IMR-90 (cell line): ENCODE measurements at regions not wholly inside any gene's neighbourhood (a gene's known extent, or its start where the extent isn't known, plus 50 kb on each side); places are given as distances from the start of the nearest gene placed in this dataset.

Source experiments
- ATAC-seq: fragments of 200-7000 bp; cut with Tn5 transposase; 2 replicates; pipeline ENCODE4 v1.9.1; 2020; ENCODE audit warnings: low read depth, mild to moderate bottlenecking, moderate library complexity
- BruUV-seq: library from RNA; stranded (reverse); fragments of 400-500 nt; replicated peaks from 2 replicates; lab custom pipeline; 2021; lab: Mats Ljungman, UMichigan
- CTCF ChIA-PET: fragments of 300-600 bp; formaldehyde crosslinking; extraction: SDS; loops from one replicate; lab custom pipeline; 2021; ENCODE audit warnings: antibody characterized with exemption; lab: Yijun Ruan, JAX
- POLR2A ChIA-PET: fragments of 300-600 bp; sonication (Branson Sonifier 250); formaldehyde crosslinking; loops from one replicate; lab custom pipeline; 2022; ENCODE audit warnings: antibody characterized with exemption; ENCODE audit not compliant: unreplicated experiment; lab: Charles Lee
- DNase-seq: peaks from one replicate; pipeline ENCODE4 v3.0.0; 2013
- H2AFZ ChIP-seq: replicated peaks from 2 replicates; pipeline ENCODE3; 2013; ENCODE audit warnings: low read length, mild to moderate bottlenecking; ENCODE audit not compliant: poor library complexity
- H2AK5ac ChIP-seq: 2 replicates; pipeline ENCODE4 v1.6.1; 2013; ENCODE audit warnings: low read depth, low read length, inconsistent platforms
- H2AK9ac ChIP-seq: replicated peaks from 2 replicates; pipeline ENCODE3; 2013; ENCODE audit warnings: mild to moderate bottlenecking, low read depth, low read length, moderate library complexity; ENCODE audit not compliant: poor library complexity
- H2BK120ac ChIP-seq: 2 replicates; pipeline ENCODE4 v1.6.1; 2013; ENCODE audit warnings: low read depth, low read length, inconsistent platforms
- H2BK15ac ChIP-seq: 3 replicates; pipeline ENCODE4 v1.6.1; 2013; ENCODE audit warnings: low read depth, low read length, inconsistent platforms
- H2BK20ac ChIP-seq: 2 replicates; pipeline ENCODE4 v1.6.1; 2013; ENCODE audit warnings: low read depth, mild to moderate bottlenecking, inconsistent platforms, low read length, moderate library complexity
- H2BK5ac ChIP-seq: 2 replicates; pipeline ENCODE4 v1.6.1; 2013; ENCODE audit warnings: mild to moderate bottlenecking, low read depth, low read length, inconsistent platforms; ENCODE audit not compliant: poor library complexity, severe bottlenecking
- H3K14ac ChIP-seq: replicated peaks from 2 replicates; pipeline ENCODE4 v1.6.1; 2013; ENCODE audit warnings: low read depth, low read length, inconsistent platforms
- H3K18ac ChIP-seq: 2 replicates; pipeline ENCODE4 v1.6.1; 2013; ENCODE audit warnings: low read depth, low read length, control low read depth
- H3K23ac ChIP-seq: 2 replicates; pipeline ENCODE4 v1.6.1; 2013; ENCODE audit warnings: low read depth, low read length, inconsistent platforms
- H3K27ac ChIP-seq: 2 replicates; pipeline ENCODE4 v1.5.1; 2013; ENCODE audit warnings: mild to moderate bottlenecking, control low read depth, low read length; ENCODE audit not compliant: insufficient read depth
- H3K27me3 ChIP-seq: 2 replicates; pipeline ENCODE4 v1.6.1; 2013; ENCODE audit warnings: low read length; ENCODE audit not compliant: control insufficient read depth, insufficient read depth
- H3K36me3 ChIP-seq: 2 replicates; pipeline ENCODE4 v1.6.1; 2013; ENCODE audit warnings: low read length, mixed read lengths; ENCODE audit not compliant: control insufficient read depth, insufficient read depth
- H3K4ac ChIP-seq: 2 replicates; pipeline ENCODE4 v1.6.1; 2013; ENCODE audit warnings: low read depth, low read length, inconsistent platforms
- H3K4me1 ChIP-seq: 2 replicates; pipeline ENCODE4 v1.6.1; 2013; ENCODE audit warnings: low read length, mixed read lengths; ENCODE audit not compliant: control insufficient read depth, insufficient read depth
- H3K4me2 ChIP-seq: 2 replicates; pipeline ENCODE4 v1.6.1; 2013; ENCODE audit warnings: low read depth, mild to moderate bottlenecking, control low read depth, low read length, moderate library complexity
- H3K4me3 ChIP-seq: 2 replicates; pipeline ENCODE4 v1.5.1; 2013; ENCODE audit warnings: low read depth, mild to moderate bottlenecking, control low read depth, low read length, moderate library complexity; ENCODE audit not compliant: insufficient read depth
- H3K56ac ChIP-seq: 2 replicates; pipeline ENCODE4 v1.6.1; 2013; ENCODE audit warnings: low read length, inconsistent platforms; ENCODE audit not compliant: insufficient read depth; ENCODE audit errors: extremely low read depth
- H3K79me1 ChIP-seq, 2 experiments: 2 replicates each; pipeline ENCODE4 v1.6.1; 2013; ENCODE audit warnings: low read length in 2 of 2, inconsistent platforms in 1 of 2, low read depth in 1 of 2
- H3K9ac ChIP-seq: 2 replicates; pipeline ENCODE4 v1.6.1; 2013; ENCODE audit warnings: low read depth, low read length, control low read depth
- H3K9me1 ChIP-seq: 2 replicates; pipeline ENCODE4 v1.6.1; 2013; ENCODE audit warnings: low read length, inconsistent platforms; ENCODE audit not compliant: insufficient read depth
- H3K9me3 ChIP-seq: 2 replicates; pipeline ENCODE4 v1.6.1; 2013; ENCODE audit warnings: low read length; ENCODE audit not compliant: control insufficient read depth, insufficient read depth
- H4K20me1 ChIP-seq: 2 replicates; pipeline ENCODE4 v1.6.1; 2013; ENCODE audit warnings: low read length, inconsistent platforms; ENCODE audit not compliant: insufficient read depth
- H4K5ac ChIP-seq: 2 replicates; pipeline ENCODE4 v1.6.1; 2013; ENCODE audit warnings: mild to moderate bottlenecking, low read depth, low read length, control low read depth
- H4K8ac ChIP-seq, 2 experiments: 2 replicates each; pipeline ENCODE4 v1.6.1; 2013; ENCODE audit warnings: low read depth in 2 of 2, low read length in 2 of 2, control low read depth in 1 of 2, inconsistent platforms in 1 of 2
- H4K91ac ChIP-seq: 2 replicates; pipeline ENCODE4 v1.6.1; 2013; ENCODE audit warnings: low read depth, low read length, inconsistent platforms; ENCODE audit not compliant: insufficient read depth
- MXI1 ChIP-seq: IDR thresholded peaks from 2 replicates; pipeline ENCODE4 v1.6.1; 2012; ENCODE audit warnings: low read depth, mild to moderate bottlenecking, low read length, moderate library complexity, borderline replicate concordance
- WGBS, 2 experiments: methylation state at CpG; one replicate each; pipeline versions ENCODE4 v1.1.5 to v1.1.7; 2013; ENCODE audit warnings: missing lambda C conversion rate in 2 of 2; ENCODE audit not compliant: insufficient read length in 1 of 2; ENCODE audit errors: extremely low coverage in 2 of 2; 5-methylcytosine and 5-hydroxymethylcytosine counted together
- dilution Hi-C: fragments of 300-500 bp; cut with HindIII; formaldehyde crosslinking; loops from one replicate; pipeline ENCODE4 v1.14.3; 2018; ENCODE audit warnings: low sequenced_read_pairs; ENCODE audit not compliant: unreplicated experiment
- in situ Hi-C: fragments of 300-500 bp; cut with MboI; formaldehyde crosslinking; loops from 3 replicates; pipeline ENCODE4 v1.14.3; 2019; ENCODE audit warnings: low sequenced_read_pairs, inconsistent platforms, mixed read lengths
- intact Hi-C: fragments of 100-400 bp; cut with micrococcal nuclease; formaldehyde crosslinking; loops from 2 replicates; pipeline ENCODE4 v1.10.0; 2022

DNA sequence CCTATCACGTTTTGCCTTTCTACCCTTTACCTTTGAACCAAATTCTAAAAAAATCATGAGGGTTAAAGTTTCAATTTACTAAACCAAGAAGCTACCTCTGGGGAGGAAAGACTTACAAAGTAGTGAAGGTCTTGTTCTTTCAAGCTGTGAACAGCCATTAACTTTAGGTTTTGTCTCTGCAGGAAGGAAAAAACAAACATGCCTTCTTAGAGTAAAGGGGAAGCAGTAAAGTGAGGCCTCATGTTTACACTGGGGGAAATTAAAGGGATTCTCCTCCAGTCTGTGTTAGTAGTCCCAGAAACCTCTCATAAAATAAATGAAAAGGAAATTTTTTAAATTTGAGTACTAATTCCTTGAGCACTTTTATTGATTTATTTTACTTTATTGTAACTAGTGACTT lies 780.2 kb upstream of the ADGRL2 start:
- TF ChIP-seq MXI1 = no peak
- dilution Hi-C loops = no loop called here
- CTCF ChIA-PET = no interaction called here

More for the DNA sequence above, 780.2 kb upstream of the ADGRL2 start:
- H3K27me3 ChIP-seq = no peaks in the 10 kb centered on the region
- H3K36me3 ChIP-seq = no peaks in the 10 kb centered on the region
- H4K91ac ChIP-seq = no peak overlapping the region
- H2AK9ac ChIP-seq = no peak overlapping the region
- no peaks in the 10 kb centered on the region for H3K9me1 ChIP-seq
- DNase-seq (no peak), ATAC-seq (no peak)
- no peak overlapping the region for H3K4ac ChIP-seq
- no peak overlapping the region for H3K4me3 ChIP-seq
- H4K8ac ChIP-seq = no peak overlapping the region
- H4K5ac ChIP-seq = no peak overlapping the region
- H3K23ac ChIP-seq = no peak overlapping the region
- no peak overlapping the region for H2BK20ac ChIP-seq
- no peak overlapping the region for H2BK15ac ChIP-seq
- no peak overlapping the region for H3K9ac ChIP-seq
- no peak overlapping the region for H3K18ac ChIP-seq
- no peaks in the 10 kb centered on the region for H4K20me1 ChIP-seq
- no peaks in the 10 kb centered on the region for H3K79me1 ChIP-seq
- H2AFZ ChIP-seq = no peak overlapping the region
- no peak overlapping the region for H3K4me2 ChIP-seq
- H3K4me1 ChIP-seq = no peaks in the 10 kb centered on the region
- no TSS peak for BruUV-seq
- H3K56ac ChIP-seq = no peak overlapping the region
- no peaks in the 10 kb centered on the region for H3K9me3 ChIP-seq
- intact Hi-C loops (no loop called here), in situ Hi-C loops (no loop called here)
- no peak overlapping the region for H2BK120ac ChIP-seq
- no peak overlapping the region for H2AK5ac ChIP-seq
- POLR2A ChIA-PET = no interaction called here
- H2BK5ac ChIP-seq = no peak overlapping the region
- no peak overlapping the region for H3K27ac ChIP-seq
- H3K14ac ChIP-seq = no peak overlapping the region
- no CpG with 5 or more reads among the region's 1 CpG for WGBS, 2 experiments
